HG03378 (cell line): ENCODE measurements at regions not wholly inside any gene's neighbourhood (a gene's known extent, or its start where the extent isn't known, plus 50 kb on each side); places are given as distances from the start of the nearest gene placed in this dataset.
"Not testable (repeated sequence)": the region's sequence is repeated elsewhere in the genome, so short reads cannot be mapped to it uniquely, and the experiment has no call there.

Experiments
- ATAC-seq: cut with Tn5 transposase; IDR thresholded peaks from one replicate; pipeline ENCODE4 v1.9.1; 2021; ENCODE audit warnings: mild to moderate bottlenecking, moderate library complexity; ENCODE audit not compliant: unreplicated experiment

- ATAC-seq: not testable (repeated sequence)
Observed at GRCh38 chr4:126546197-126546596, 1086.6 kb upstream of the INTU start.

DNA sequence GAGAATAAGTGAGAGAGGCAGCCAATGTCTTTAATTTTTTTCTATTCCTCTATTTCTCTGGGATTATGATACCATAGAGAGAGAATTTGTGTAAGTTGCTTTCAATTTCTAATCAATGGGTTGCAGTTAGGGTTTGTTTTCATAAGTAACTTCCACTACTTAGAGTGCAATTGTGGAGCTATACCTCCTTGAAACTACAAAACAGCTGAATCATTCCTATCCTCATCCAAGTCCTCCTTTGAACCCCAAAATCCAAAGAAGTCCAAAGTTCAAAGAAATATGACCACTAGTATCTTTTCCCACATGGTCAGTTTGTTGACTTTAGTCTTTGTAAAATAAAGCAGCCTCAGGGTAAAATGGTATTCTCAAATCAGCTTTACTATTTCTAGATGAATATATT, 1085.4 kb upstream of the INTU start:
- no peak for ATAC-seq

GRCh38 chr4:126548890-126549289, 1083.9 kb upstream of the INTU start:
- no peak for ATAC-seq

GRCh38 chr4:126552321-126552720, 1080.4 kb upstream of the INTU start:
- ATAC-seq: no peak

GRCh38 chr4:126553248-126553647, 1079.5 kb upstream of the INTU start:
- ATAC-seq: no peak

DNA sequence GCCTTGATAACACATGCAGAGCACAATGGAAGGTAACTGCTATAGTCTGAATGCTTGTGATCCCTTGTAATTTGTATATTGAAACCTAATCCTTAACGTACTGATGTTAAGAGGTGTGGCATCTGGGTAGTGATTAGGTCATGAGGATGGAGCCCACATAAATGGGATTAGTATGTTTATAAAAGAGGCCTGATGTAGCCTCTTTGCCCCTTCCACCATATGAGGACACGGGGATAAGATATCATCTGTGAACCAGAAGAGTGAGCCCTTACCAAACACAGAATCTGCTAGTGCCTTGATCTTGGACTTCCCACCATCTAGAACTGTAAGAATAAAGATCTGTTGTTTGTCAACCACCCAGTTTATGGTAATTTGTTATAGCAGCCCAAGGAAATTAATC, 1074.2 kb upstream of the INTU start:
- ATAC-seq: no peak

DNA sequence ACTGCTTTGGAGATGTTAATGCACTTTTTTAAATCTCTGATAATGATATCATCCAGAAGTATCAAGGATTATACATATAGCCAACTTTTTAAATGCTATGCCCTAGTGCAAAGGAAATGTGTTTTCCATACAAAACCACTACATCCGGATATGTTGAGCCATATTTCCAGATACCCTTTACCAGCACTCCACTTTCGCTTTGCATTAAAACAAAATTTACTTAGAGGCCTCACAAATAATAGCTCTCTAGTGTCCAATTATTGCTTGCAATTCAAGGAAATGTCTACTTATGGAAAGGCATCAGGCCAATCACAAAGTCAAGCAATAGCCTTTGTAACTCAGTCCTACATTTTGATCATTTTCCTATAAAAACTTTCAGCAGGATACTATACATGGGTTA, 1072.8 kb upstream of the INTU start:
- ATAC-seq: no peak

- no peak for ATAC-seq
Observed at GRCh38 chr4:126560794-126561193, 1072.0 kb upstream of the INTU start.

DNA sequence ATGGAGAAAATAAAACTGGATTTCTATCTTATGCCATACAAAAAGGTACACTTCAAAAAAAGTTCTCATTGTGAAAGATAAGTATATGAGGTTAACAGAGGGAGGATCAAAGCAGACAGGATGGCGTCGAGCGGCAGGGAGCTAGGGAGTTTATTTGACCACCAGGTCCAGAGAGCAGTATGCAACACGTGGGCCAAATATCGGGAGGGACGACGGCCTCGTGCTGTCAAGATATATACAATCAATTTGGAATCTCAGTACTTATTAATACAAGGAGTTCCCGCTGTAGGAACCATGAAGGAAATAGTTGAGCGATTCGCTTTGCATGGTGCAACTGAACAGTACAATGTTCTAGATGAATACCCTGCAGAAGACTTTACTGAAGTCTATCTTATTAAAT, 1069.4 kb upstream of the INTU start:
- ATAC-seq: no peak

GRCh38 chr4:126564283-126564854, 1068.4 kb upstream of the INTU start:
- ATAC-seq: no peak

DNA sequence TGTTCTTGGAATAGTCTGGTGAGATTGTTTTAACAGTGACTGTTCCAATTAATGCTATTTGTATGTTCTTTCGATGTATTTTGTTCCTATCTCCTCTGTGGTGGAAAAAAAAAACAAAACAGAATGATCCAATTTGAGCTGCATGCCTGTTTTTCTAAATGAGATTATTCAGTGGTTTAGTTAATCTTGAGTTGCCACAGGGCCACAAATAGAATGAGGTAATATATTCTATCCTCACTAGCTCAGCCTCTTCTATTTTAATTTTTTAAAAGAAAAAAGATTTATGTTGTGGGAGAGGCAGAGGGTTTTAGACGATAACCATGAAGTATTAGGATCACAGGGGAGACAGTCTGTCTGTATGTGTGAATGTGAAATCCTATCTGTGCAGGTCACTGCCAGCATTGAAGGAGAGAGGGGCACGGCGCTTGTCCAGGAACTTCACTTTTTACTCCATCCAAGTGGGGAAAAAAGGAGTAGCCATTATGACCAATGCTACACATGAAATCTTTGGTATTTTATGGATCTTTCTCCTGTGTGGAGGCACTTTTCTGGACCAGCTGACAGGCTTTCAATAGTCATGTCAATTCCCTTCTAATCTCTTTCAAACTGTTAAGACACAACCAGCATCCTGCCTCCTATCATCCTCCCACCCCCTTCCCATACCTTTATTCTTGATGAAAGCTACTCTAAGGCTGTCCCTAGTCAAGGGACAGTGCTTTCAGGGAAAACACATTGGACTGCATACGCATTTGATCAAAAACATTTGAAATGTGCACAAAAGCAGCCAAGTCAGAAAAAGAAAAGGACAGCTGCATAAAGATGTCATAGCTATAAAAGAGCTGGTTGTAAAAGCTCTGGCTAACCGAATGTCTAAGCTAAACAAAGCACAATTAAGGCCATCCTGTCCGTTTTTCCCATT, 1063.8 kb upstream of the INTU start:
- no peak for ATAC-seq

GRCh38 chr4:126572264-126572663, 1060.5 kb upstream of the INTU start:
- ATAC-seq: no peak

DNA sequence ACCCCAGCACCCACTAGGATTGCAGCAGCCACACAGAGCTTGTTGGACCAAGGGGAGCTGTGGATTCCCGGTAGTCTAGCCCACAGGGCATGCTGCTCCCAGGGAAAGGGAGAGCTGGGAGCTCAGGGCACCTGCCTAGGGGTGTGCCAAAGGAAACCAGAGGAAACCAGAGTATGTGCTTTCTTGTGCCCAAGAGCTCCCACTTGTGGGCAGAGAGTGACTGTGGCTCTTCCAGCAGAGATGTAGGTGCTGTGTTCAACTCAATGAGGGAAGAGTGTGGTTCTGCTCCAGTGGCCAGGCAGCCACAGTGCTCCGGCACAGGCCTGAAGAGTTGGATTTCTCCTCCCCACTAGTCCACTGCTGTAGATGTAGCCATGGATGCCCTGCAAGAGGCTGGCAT, 1050.0 kb upstream of the INTU start:
- no peak for ATAC-seq

GRCh38 chr4:126583509-126583908, 1049.2 kb upstream of the INTU start:
- no peak for ATAC-seq

- ATAC-seq: no peak
Observed at GRCh38 chr4:126591583-126591982, 1041.2 kb upstream of the INTU start.

DNA sequence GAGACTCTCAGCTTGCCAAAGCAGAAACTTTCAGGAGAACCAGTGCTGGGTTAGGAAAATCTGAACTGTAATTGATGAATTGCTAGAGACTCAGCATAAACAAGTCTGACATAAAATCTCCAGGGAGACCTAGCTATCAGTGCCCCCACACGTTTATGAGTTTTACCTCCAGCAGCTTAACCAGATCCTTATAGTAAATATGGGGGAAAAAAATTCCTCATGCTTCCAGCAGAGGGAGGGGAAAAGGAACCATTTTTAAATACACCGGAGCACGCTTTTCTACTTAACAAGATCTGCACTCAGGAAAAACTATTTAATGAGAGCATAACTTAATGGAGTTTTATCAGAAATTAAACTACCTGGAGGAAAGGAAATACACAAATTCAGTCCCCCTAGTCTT, 1040.7 kb upstream of the INTU start:
- no peak for ATAC-seq

DNA sequence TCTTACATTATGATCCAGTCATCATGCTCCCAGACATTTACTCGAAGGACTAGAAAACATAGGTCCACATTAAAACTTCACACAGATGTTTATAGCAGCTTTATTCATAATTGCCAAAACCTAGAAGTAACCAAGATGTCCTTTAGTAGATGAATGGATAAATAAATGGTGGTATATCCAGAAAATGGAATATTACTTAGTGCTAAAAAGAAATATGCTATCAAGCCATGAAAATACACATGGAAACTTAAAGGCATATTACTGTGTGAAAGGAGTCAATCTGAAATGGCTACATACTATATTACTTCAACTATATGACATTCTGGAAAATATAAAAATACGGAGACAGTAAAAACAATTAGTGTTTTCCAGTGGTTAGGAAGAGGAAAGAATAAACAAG, 1039.1 kb upstream of the INTU start:
- no peak for ATAC-seq

DNA sequence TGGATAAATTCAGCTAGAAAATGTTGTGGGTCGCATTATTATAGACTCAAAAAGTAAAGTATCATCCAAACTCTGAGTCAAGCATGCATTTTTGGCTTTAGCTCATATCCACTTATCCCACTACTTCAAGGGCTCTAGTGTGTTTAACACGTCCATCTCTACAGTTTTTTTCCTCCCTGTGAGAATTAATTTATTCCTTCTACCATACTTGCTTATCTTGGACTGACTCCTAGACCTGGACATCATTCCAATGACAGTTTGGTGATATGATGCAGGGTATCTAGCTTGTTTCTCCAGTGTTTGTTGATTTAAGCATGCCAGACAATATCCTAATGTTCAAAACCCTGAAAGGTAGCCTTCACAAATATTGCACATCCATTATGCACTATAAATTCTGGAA, 1037.1 kb upstream of the INTU start:
- ATAC-seq: no peak

- ATAC-seq: no peak
Observed at GRCh38 chr4:126599746-126600145, 1033.0 kb upstream of the INTU start.

GRCh38 chr4:126603210-126603609, 1029.5 kb upstream of the INTU start:
- no peak for ATAC-seq

GRCh38 chr4:126603825-126604224, 1028.9 kb upstream of the INTU start:
- ATAC-seq: no peak

GRCh38 chr4:126604268-126604867, 1028.4 kb upstream of the INTU start:
- ATAC-seq: no peak
